Dendritic cell treated with granulocyte-macrophage colony-stimulating factor and Interleukin-4, amounts not matched to agents 40 ng/mL and 50 ng/mL, for 4 days (primary cell): ENCODE measurements at regions not wholly inside any gene's neighbourhood (a gene's known extent, or its start where the extent isn't known, plus 50 kb on each side); places are given as distances from the start of the nearest gene placed in this dataset.
"Not testable (repeated sequence)": the region's sequence is repeated elsewhere in the genome, so short reads cannot be mapped to it uniquely, and the experiment has no call there.

ENCODE experiments used
- H3K27ac Mint-ChIP-seq: one replicate; pipeline ENCODE4 v1.8.0; 2022; ENCODE audit warnings: mild to moderate bottlenecking, mixed read lengths
- H3K27me3 Mint-ChIP-seq: one replicate; pipeline ENCODE4 v1.8.0; 2022; ENCODE audit warnings: mild to moderate bottlenecking, mixed read lengths
- H3K36me3 Mint-ChIP-seq: one replicate; pipeline ENCODE4 v1.8.0; 2022; ENCODE audit warnings: low read depth, mixed read lengths
- H3K4me1 Mint-ChIP-seq: one replicate; pipeline ENCODE4 v1.8.0; 2022; ENCODE audit warnings: low read depth, mixed read lengths
- H3K4me3 Mint-ChIP-seq: one replicate; pipeline ENCODE4 v1.8.0; 2022; ENCODE audit warnings: mild to moderate bottlenecking, moderate library complexity, mixed read lengths
- H3K9me3 Mint-ChIP-seq: one replicate; pipeline ENCODE4 v1.8.0; 2022; ENCODE audit warnings: mixed read lengths
- intact Hi-C: fragments of 100-400 bp; cut with micrococcal nuclease; formaldehyde crosslinking; loops from one replicate; pipeline ENCODE4 v1.15.0; 2022

- no peak overlapping the region for H3K4me3 Mint-ChIP-seq
- no peaks in the 10 kb centered on the region for H3K36me3 Mint-ChIP-seq
- H3K4me1 Mint-ChIP-seq: no peaks in the 10 kb centered on the region
- H3K27ac Mint-ChIP-seq: no peak overlapping the region
- intact Hi-C loops: no loop called here
- no peaks in the 10 kb centered on the region for H3K9me3 Mint-ChIP-seq
- no peaks in the 10 kb centered on the region for H3K27me3 Mint-ChIP-seq
Observed at GRCh38 chr9:24011009-24011717, 185.1 kb upstream of the ELAVL2 start.

- Mint-ChIP-seq H3K27me3 (no peaks in the 10 kb centered on the region), H3K36me3 (no peaks in the 10 kb centered on the region), H3K27ac (no peak overlapping the region), H3K4me1 (no peaks in the 10 kb centered on the region), H3K9me3 (no peaks in the 10 kb centered on the region), H3K4me3 (no peak overlapping the region)
- intact Hi-C loops: no loop called here
Observed at GRCh38 chr9:24009322-24009721, 183.3 kb upstream of the ELAVL2 start.

GRCh38 chr9:24007185-24007584, 181.1 kb upstream of the ELAVL2 start:
- Mint-ChIP-seq H3K4me1 (no peaks in the 10 kb centered on the region), H3K4me3 (no peak overlapping the region), H3K27me3 (no peaks in the 10 kb centered on the region), H3K9me3 (peaks cover 8% of the 10 kb centered on the region), H3K36me3 (no peaks in the 10 kb centered on the region), H3K27ac (no peak overlapping the region)
- intact Hi-C loops: no loop called here

- H3K9me3 Mint-ChIP-seq: peaks cover 36% of the 10 kb centered on the region
- H3K36me3 Mint-ChIP-seq, intact Hi-C loops, H3K4me1 Mint-ChIP-seq, H3K4me3 Mint-ChIP-seq, H3K27me3 Mint-ChIP-seq, H3K27ac Mint-ChIP-seq: not testable (repeated sequence)
Observed at GRCh38 chr9:23991874-23992273, 165.8 kb upstream of the ELAVL2 start.

- intact Hi-C loops: no loop called here
- Mint-ChIP-seq H3K36me3 (no peaks in the 10 kb centered on the region), H3K27me3 (no peaks in the 10 kb centered on the region), H3K27ac (no peak overlapping the region), H3K4me1 (no peaks in the 10 kb centered on the region), H3K4me3 (no peak overlapping the region), H3K9me3 (peaks cover 15% of the 10 kb centered on the region)
Observed at GRCh38 chr9:23979491-23979890, 153.5 kb upstream of the ELAVL2 start.

- H3K9me3 Mint-ChIP-seq: peaks cover 64% of the 10 kb centered on the region
- intact Hi-C loops: no loop called here
- H3K4me3 Mint-ChIP-seq: no peak overlapping the region
- H3K36me3 Mint-ChIP-seq: no peaks in the 10 kb centered on the region
- H3K4me1 Mint-ChIP-seq: no peaks in the 10 kb centered on the region
- H3K27ac Mint-ChIP-seq: no peak overlapping the region
- H3K27me3 Mint-ChIP-seq: no peaks in the 10 kb centered on the region
Observed at GRCh38 chr9:23962101-23962500, 136.1 kb upstream of the ELAVL2 start.

- intact Hi-C loops: no loop called here
- H3K4me1 Mint-ChIP-seq: no peaks in the 10 kb centered on the region
- H3K4me3 Mint-ChIP-seq: no peak overlapping the region
- H3K27ac Mint-ChIP-seq: no peak overlapping the region
- H3K9me3 Mint-ChIP-seq: peaks cover 48% of the 10 kb centered on the region
- H3K36me3 Mint-ChIP-seq: no peaks in the 10 kb centered on the region
- H3K27me3 Mint-ChIP-seq: no peaks in the 10 kb centered on the region
Observed at GRCh38 chr9:23945897-23946296, 119.9 kb upstream of the ELAVL2 start.

GRCh38 chr9:23941051-23941450, 115.0 kb upstream of the ELAVL2 start:
- H3K4me1 Mint-ChIP-seq: no peaks in the 10 kb centered on the region
- H3K4me3 Mint-ChIP-seq: no peak overlapping the region
- no peak overlapping the region for H3K27ac Mint-ChIP-seq
- intact Hi-C loops: no loop called here
- H3K36me3 Mint-ChIP-seq: no peaks in the 10 kb centered on the region
- no peaks in the 10 kb centered on the region for H3K27me3 Mint-ChIP-seq
- H3K9me3 Mint-ChIP-seq: peaks cover 40% of the 10 kb centered on the region

GRCh38 chr9:23938908-23939307, 112.9 kb upstream of the ELAVL2 start:
- Mint-ChIP-seq H3K4me3 (no peak overlapping the region), H3K4me1 (no peaks in the 10 kb centered on the region), H3K36me3 (no peaks in the 10 kb centered on the region), H3K27me3 (no peaks in the 10 kb centered on the region), H3K9me3 (peaks cover 23% of the 10 kb centered on the region), H3K27ac (no peak overlapping the region)
- intact Hi-C loops: no loop called here

GRCh38 chr9:23934291-23934906, 108.4 kb upstream of the ELAVL2 start:
- H3K9me3 Mint-ChIP-seq: no peaks in the 10 kb centered on the region

GRCh38 chr9:23933348-23933747, 107.3 kb upstream of the ELAVL2 start:
- Mint-ChIP-seq H3K9me3 (no peaks in the 10 kb centered on the region), H3K36me3 (no peaks in the 10 kb centered on the region), H3K27me3 (no peaks in the 10 kb centered on the region), H3K4me1 (no peaks in the 10 kb centered on the region), H3K27ac (no peak overlapping the region), H3K4me3 (no peak overlapping the region)
- intact Hi-C loops: no loop called here

More at GRCh38 chr9:23934291-23934906, 108.4 kb upstream of the ELAVL2 start:
- Mint-ChIP-seq H3K4me3 (no peak overlapping the region), H3K27ac (no peak overlapping the region), H3K36me3 (no peaks in the 10 kb centered on the region), H3K4me1 (no peaks in the 10 kb centered on the region), H3K27me3 (no peaks in the 10 kb centered on the region)
- intact Hi-C loops: no loop called here

- Mint-ChIP-seq H3K36me3 (no peaks in the 10 kb centered on the region), H3K27me3 (no peaks in the 10 kb centered on the region), H3K4me1 (no peaks in the 10 kb centered on the region), H3K27ac (no peak overlapping the region), H3K9me3 (peaks cover 24% of the 10 kb centered on the region), H3K4me3 (no peak overlapping the region)
- intact Hi-C loops: no loop called here
Observed at GRCh38 chr9:23926368-23926767, 100.3 kb upstream of the ELAVL2 start.

- no peaks in the 10 kb centered on the region for H3K36me3 Mint-ChIP-seq
- no peaks in the 10 kb centered on the region for H3K4me1 Mint-ChIP-seq
- H3K9me3 Mint-ChIP-seq: peaks cover 44% of the 10 kb centered on the region
- no peaks in the 10 kb centered on the region for H3K27me3 Mint-ChIP-seq
- intact Hi-C loops: no loop called here
- H3K4me3 Mint-ChIP-seq: no peak overlapping the region
- H3K27ac Mint-ChIP-seq: no peak overlapping the region
Observed at GRCh38 chr9:23914431-23915003, 88.5 kb upstream of the ELAVL2 start.

GRCh38 chr9:23907343-23907742, 81.3 kb upstream of the ELAVL2 start:
- intact Hi-C loops: no loop called here
- Mint-ChIP-seq H3K4me1 (no peaks in the 10 kb centered on the region), H3K4me3 (no peak overlapping the region), H3K27ac (no peak overlapping the region), H3K36me3 (no peaks in the 10 kb centered on the region), H3K27me3 (no peaks in the 10 kb centered on the region), H3K9me3 (peaks cover 32% of the 10 kb centered on the region)
